B cell (primary cell): ENCODE measurements at regions not wholly inside any gene's neighbourhood (a gene's known extent, or its start where the extent isn't known, plus 50 kb on each side); places are given as distances from the start of the nearest gene placed in this dataset.

ENCODE experiments used
- ATAC-seq: fragments of 200-7000 bp; cut with Tn5 transposase; one replicate; pipeline ENCODE4 v1.10.0; 2021; ENCODE audit warnings: low read depth, mild to moderate bottlenecking, moderate number of reproducible peaks, moderate library complexity
- CTCF ChIA-PET: fragments of 350-600 bp; sonication (Branson Sonifier 250); formaldehyde crosslinking; loops from one replicate; lab custom pipeline; 2021; ENCODE audit warnings: antibody characterized with exemption, inconsistent platforms; lab: Charles Lee
- POLR2A ChIA-PET: fragments of 350-600 bp; sonication (Branson Sonifier 250); formaldehyde crosslinking; loops from one replicate; lab custom pipeline; 2021; ENCODE audit warnings: antibody characterized with exemption; lab: Charles Lee
- DNase-seq: peaks from one replicate; pipeline ENCODE4 v3.0.0; 2013
- H2AFZ ChIP-seq: 2 replicates; pipeline ENCODE4 v1.6.1; 2012; ENCODE audit warnings: mild to moderate bottlenecking, low read depth, low read length; ENCODE audit not compliant: insufficient read depth, poor library complexity, severe bottlenecking
- H3K27ac ChIP-seq, 2 donors: 1 replicate in 1 of 2; 2 replicates in 1 of 2; pipeline ENCODE4 v1.5.1; 2012 to 2013; ENCODE audit warnings: low read length in 2 of 2, mild to moderate bottlenecking in 2 of 2, moderate library complexity in 1 of 2
- H3K27me3 ChIP-seq, 4 experiments: fragments of 200-600 bp in 1 of 4; sonication (generic) in 1 of 4; replicated peaks in 1 of 4; 1 replicate in 2 of 4; 2 replicates in 2 of 4; pipeline versions ENCODE4 v1.6.1 to v1.7.0; 2013 to 2016; ENCODE audit warnings: low read length in 3 of 4, mild to moderate bottlenecking in 2 of 4, mixed read lengths in 1 of 4, moderate library complexity in 1 of 4; ENCODE audit not compliant: insufficient read depth in 4 of 4, control insufficient read depth in 3 of 4; ENCODE audit errors: control extremely low read depth in 1 of 4
- H3K36me3 ChIP-seq, 2 experiments: replicated peaks in 1 of 2; 1 replicate in 1 of 2; 2 replicates in 1 of 2; pipeline versions ENCODE4 v1.6.1 to v1.7.1; 2013; ENCODE audit warnings: low read length in 1 of 2; ENCODE audit not compliant: insufficient read depth in 2 of 2, control insufficient read depth in 1 of 2; ENCODE audit errors: control extremely low read depth in 1 of 2, extremely low read depth in 1 of 2
- H3K4me1 ChIP-seq, 2 donors: fragments of 200-600 bp in 1 of 2; sonication (generic) in 1 of 2; 1 replicate in 1 of 2; 2 replicates in 1 of 2; pipeline versions ENCODE4 v1.5.1 to v1.6.1; 2013 to 2017; ENCODE audit warnings: low read length in 2 of 2; ENCODE audit not compliant: control insufficient read depth in 2 of 2, insufficient read depth in 2 of 2
- H3K4me2 ChIP-seq: replicated peaks from 2 replicates; pipeline ENCODE3; 2012; ENCODE audit warnings: mild to moderate bottlenecking, low read depth, low read length; ENCODE audit not compliant: poor library complexity, severe bottlenecking
- H3K4me3 ChIP-seq, 5 experiments: fragments of 200-600 bp in 1 of 5; sonication (generic) in 1 of 5; 1 replicate in 3 of 5; 2 replicates in 2 of 5; pipeline versions ENCODE4 v1.5.1 to v1.7.0; 2011 to 2016; ENCODE audit warnings: low read length in 4 of 5, mild to moderate bottlenecking in 4 of 5, low read depth in 2 of 5, control low read depth in 1 of 5, moderate library complexity in 1 of 5; ENCODE audit not compliant: insufficient read depth in 1 of 5; ENCODE audit errors: control extremely low read depth in 1 of 5, extremely low read depth in 1 of 5
- H3K79me2 ChIP-seq: fragments of 200-600 bp; sonication (generic); one replicate; pipeline ENCODE4 v1.6.0; 2016; ENCODE audit warnings: low read length; ENCODE audit not compliant: control insufficient read depth, insufficient read depth
- H3K9ac ChIP-seq: fragments of 200-600 bp; sonication (generic); 2 replicates; pipeline ENCODE4 v1.6.1; 2017; ENCODE audit warnings: mild to moderate bottlenecking, low read length, moderate library complexity
- H3K9me3 ChIP-seq, 3 donors: one replicate each; pipeline versions ENCODE4 v1.6.1 to v1.7.1; 2013; ENCODE audit warnings: low read length in 2 of 3; ENCODE audit not compliant: control insufficient read depth in 2 of 3, insufficient read depth in 1 of 3; ENCODE audit errors: control extremely low read depth in 1 of 3
- H4K20me1 ChIP-seq: 2 replicates; pipeline ENCODE4 v1.6.0; 2012; ENCODE audit warnings: mild to moderate bottlenecking, low read length; ENCODE audit not compliant: insufficient read depth, control insufficient read depth, poor library complexity, severe bottlenecking
- H3K27ac Mint-ChIP-seq: one replicate; pipeline ENCODE4 v1.8.0; 2021; ENCODE audit warnings: mixed read lengths
- H3K27me3 Mint-ChIP-seq: one replicate; pipeline ENCODE4 v1.8.0; 2021; ENCODE audit warnings: mixed read lengths
- H3K4me1 Mint-ChIP-seq: one replicate; pipeline ENCODE4 v1.8.0; 2021; ENCODE audit warnings: mixed read lengths
- H3K4me3 Mint-ChIP-seq: one replicate; pipeline ENCODE4 v1.8.0; 2021; ENCODE audit warnings: mixed read lengths
- H3K9me3 Mint-ChIP-seq: one replicate; pipeline ENCODE4 v1.8.0; 2022; ENCODE audit warnings: mixed read lengths; ENCODE audit not compliant: insufficient read depth
- EZH2 ChIP-seq: IDR thresholded peaks from 2 replicates; pipeline ENCODE4 v1.6.1; 2012; ENCODE audit warnings: borderline replicate concordance, low read depth, mild to moderate bottlenecking, moderate library complexity, low read length; ENCODE audit not compliant: insufficient read depth, poor library complexity, severe bottlenecking
- WGBS: methylation state at CpG from one replicate; pipeline ENCODE4 v1.1.5; 2013; ENCODE audit warnings: missing lambda C conversion rate; ENCODE audit not compliant: insufficient coverage; 5-methylcytosine and 5-hydroxymethylcytosine counted together
- intact Hi-C: fragments of 100-400 bp; cut with micrococcal nuclease; formaldehyde crosslinking; loops from one replicate; pipeline ENCODE4 v1.10.0; 2022
- TF ChIP-seq, protein P1 (sequence below): fragments of 200-600 bp; IDR thresholded peaks from one replicate; pipeline ENCODE4 v1.8.0; 2022; ENCODE audit warnings: antibody characterized with exemption, mild to moderate bottlenecking

DNA sequence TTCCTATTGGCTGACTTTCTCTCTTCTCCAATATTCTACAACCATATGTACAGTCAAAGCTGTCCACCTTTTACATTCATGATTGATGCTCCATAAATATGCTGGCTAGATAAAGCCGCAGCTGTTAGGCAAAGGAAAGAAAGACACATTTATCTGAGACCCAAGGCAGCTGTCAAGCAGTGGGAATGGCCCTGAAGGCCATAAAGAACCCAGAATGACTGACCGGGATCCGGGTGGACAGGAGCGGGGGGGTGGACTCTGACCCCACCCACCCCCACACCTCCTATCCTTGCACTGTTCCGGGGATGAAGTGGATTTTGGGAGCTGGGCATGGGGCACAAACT lies 116.4 kb downstream of the RTP5 start:
- no peaks in the 10 kb centered on the region for H3K27me3 Mint-ChIP-seq
- Histone ChIP-seq H2AFZ (no peak overlapping the region), H3K4me1 (peaks cover 26 to 45% of the 10 kb centered on the region in 2 donors), H3K36me3 (peaks cover 0 to 2% of the 10 kb centered on the region in 2 experiments), H4K20me1 (no peaks in the 10 kb centered on the region), H3K4me3 (no peak overlapping the region), H3K4me2 (no peak overlapping the region), H3K9ac (no peak overlapping the region), H3K27me3 (no peaks in the 10 kb centered on the region), H3K9me3 (peaks cover 0 to 47% (median 5%) of the 10 kb centered on the region in 3 donors), H3K27ac (peak overlapping the region; percentile 84 to 90), H3K79me2 (peaks cover 4% of the 10 kb centered on the region)
- ChIA-PET CTCF (interaction anchor here (2.8 kb wide), 1 partner anchor 35 kb away, joined by 8 read pairs; no protein-coding TSS in a partner anchor), POLR2A (no interaction called here)
- DNase-seq (no peak), ATAC-seq (no peak)
- no peaks in the 10 kb centered on the region for H3K9me3 Mint-ChIP-seq
- WGBS = no CpG with 5 or more reads among the region's 5 CpGs
- H3K4me3 Mint-ChIP-seq = peak overlapping the region; percentile 78
- intact Hi-C loops = no loop called here
- peaks cover 58% of the 10 kb centered on the region for H3K4me1 Mint-ChIP-seq
- no peak for TF ChIP-seq EZH2
- TF ChIP-seq, protein P1, sequence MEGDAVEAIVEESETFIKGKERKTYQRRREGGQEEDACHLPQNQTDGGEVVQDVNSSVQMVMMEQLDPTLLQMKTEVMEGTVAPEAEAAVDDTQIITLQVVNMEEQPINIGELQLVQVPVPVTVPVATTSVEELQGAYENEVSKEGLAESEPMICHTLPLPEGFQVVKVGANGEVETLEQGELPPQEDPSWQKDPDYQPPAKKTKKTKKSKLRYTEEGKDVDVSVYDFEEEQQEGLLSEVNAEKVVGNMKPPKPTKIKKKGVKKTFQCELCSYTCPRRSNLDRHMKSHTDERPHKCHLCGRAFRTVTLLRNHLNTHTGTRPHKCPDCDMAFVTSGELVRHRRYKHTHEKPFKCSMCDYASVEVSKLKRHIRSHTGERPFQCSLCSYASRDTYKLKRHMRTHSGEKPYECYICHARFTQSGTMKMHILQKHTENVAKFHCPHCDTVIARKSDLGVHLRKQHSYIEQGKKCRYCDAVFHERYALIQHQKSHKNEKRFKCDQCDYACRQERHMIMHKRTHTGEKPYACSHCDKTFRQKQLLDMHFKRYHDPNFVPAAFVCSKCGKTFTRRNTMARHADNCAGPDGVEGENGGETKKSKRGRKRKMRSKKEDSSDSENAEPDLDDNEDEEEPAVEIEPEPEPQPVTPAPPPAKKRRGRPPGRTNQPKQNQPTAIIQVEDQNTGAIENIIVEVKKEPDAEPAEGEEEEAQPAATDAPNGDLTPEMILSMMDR = no peak
- H3K27ac Mint-ChIP-seq = peak overlapping the region; percentile 92

DNA sequence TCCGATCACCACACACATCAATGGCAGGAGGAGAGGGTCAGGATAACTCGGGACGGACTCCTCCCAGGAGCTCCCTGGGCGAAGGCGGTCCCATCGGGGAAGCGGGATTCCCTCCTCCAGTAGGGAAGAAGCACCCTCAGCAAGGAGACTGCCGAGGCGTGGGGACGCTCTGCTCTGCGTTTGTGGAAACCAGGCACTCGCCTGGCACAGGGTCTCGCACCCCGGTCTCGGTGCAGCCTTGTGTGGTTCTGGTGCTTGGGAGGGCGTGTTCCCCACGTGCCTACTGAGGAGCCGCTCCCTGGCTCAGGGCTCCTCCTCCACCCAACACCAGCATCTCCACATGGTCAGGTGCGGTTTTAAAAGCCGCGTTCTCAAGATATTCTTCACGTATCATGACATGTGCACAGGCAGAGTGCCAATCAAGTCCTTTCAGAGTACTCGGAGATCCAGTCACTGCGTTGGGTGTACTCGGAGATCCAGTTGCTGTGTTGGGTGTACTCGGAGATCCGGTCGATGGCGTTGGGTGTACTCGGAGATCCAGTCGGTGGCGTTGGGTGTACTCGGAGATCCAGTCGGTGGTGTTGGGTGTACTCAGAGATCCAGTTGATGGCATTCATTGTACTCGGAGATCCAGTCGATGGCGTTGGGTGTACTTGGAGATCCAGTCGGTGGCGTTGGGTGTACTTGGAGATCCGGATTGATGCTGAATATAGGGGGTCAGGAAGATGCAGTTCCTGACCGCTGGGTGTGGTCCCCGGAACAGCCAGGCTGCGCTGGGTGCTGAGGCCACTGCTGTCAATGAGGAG lies 117.5 kb downstream of the RTP5 start:
- H3K4me3 ChIP-seq = no peak overlapping the region
- Mint-ChIP-seq H3K4me3 (peak overlapping the region; percentile 7), H3K27ac (no peak overlapping the region), H3K9me3 (no peaks in the 10 kb centered on the region), H3K4me1 (peaks cover 57% of the 10 kb centered on the region), H3K27me3 (no peaks in the 10 kb centered on the region)
- peaks cover 0 to 51% (median 5%) of the 10 kb centered on the region in 3 donors for H3K9me3 ChIP-seq
- H3K27me3 ChIP-seq = no peaks in the 10 kb centered on the region
- H4K20me1 ChIP-seq = no peaks in the 10 kb centered on the region
- DNase-seq = peak; percentile 37
- H2AFZ ChIP-seq = no peak overlapping the region
- peaks cover 26 to 45% of the 10 kb centered on the region in 2 donors for H3K4me1 ChIP-seq
- WGBS = 86% methylated on average over 37 of the region's 43 CpGs
- TF ChIP-seq, protein P1 = no peak
- no peak for TF ChIP-seq EZH2
- ATAC-seq = no peak
- peaks cover 4% of the 10 kb centered on the region for H3K79me2 ChIP-seq
- intact Hi-C loops = no loop called here
- H3K9ac ChIP-seq = no peak overlapping the region
- no peak overlapping the region for H3K27ac ChIP-seq
- H3K4me2 ChIP-seq = no peak overlapping the region
- CTCF ChIA-PET = interaction anchor here (2.8 kb wide), 1 partner anchor 36 kb away, joined by 8 read pairs; no protein-coding TSS in a partner anchor
- POLR2A ChIA-PET = interaction anchor here (0.7 kb wide), 1 partner anchor 36 kb away, joined by 3 read pairs; no protein-coding TSS in a partner anchor
- no peaks in the 10 kb centered on the region for H3K36me3 ChIP-seq
